Superior temporal gyrus (tissue), 1 donor: ENCODE measurements at regions not wholly inside any gene's neighbourhood (a gene's known extent, or its start where the extent isn't known, plus 50 kb on each side); places are given as distances from the start of the nearest gene placed in this dataset.
A peak's percentile ranks its signal among the peaks of the same experiment; 100 is the strongest.

ENCODE experiments used
- DNase-seq: peaks from one replicate; pipeline ENCODE4 v3.0.0-alpha.2; 2016; ENCODE audit errors: extremely low spot score

DNA sequence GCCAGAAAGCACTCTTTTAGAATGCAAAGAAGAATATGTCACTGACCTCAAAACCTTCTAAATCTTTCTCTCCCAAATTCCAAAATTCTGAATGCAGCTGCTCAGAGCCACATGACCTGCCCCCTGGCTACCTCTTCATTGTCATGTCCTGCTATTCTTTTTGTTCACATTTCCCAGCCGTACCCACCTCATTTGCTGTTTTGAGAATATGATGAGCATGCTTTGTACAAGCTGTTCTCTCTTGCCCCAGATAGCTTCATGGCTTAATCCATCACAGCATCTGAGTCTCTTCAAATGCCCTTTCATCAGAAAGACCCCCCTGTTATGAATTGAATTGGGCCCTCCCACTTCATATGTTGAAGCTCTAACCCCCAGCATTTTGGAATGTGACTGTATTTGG is 214.3 kb downstream of the KCNS3 start:
- DNase-seq: no peak

DNA sequence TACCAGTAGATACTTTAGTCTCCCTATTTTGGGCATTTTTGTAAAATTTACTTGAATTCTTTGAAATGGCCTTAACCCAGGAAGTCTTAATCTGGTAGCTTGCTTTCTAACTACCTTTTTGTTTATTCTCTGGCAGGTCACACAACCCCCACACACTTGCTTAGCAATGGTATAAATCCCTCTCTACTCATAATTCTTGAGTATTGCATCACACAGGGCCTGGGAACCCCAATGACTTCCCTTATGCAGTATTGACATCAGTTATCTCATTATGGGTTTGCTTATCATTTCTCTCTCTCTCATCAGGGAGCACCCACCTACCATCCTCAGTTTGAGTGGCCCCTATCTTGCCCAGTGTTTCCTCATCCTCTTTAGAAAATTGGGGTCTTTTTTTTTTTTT is 207.1 kb downstream of the KCNS3 start:
- no peak for DNase-seq

DNA sequence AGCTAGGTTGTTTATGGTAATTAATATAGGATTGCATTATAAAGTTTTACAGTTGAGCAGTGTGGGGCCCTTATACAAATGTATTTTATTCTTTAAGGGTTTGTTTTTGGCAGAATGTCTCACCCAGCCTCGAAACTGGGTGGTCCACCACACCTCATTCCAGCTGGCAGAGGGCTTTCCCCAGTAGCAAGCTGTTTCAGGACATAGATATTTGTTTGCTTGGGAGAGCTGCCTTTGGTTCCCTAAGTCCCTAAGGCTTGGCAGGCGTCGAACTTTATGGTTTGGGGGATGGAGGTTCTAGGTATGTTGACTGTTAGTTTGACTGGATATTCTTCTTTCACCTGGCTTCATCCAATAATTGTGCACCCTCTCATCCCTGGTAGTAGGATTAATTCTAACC is 205.9 kb downstream of the KCNS3 start:
- DNase-seq: no peak

DNA sequence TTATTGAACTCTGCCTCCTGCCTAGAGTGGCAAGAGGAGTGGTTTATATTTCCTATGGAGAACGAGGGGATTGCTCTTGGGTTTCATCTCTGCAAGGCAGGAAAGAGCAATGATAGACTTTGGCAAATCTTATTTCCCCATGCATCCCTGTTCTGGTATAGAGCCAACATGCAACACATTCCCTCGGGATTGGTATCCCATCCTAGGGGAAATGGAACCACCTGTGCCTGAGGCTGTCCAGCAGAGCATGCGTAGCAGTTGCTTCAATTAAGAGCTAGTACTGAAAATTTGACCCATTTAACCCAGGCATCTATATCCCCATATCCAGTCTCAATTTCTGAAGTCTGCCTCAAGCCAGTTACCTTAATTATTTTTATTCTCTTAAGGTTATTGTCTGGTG is 205.3 kb downstream of the KCNS3 start:
- no peak for DNase-seq

DNA sequence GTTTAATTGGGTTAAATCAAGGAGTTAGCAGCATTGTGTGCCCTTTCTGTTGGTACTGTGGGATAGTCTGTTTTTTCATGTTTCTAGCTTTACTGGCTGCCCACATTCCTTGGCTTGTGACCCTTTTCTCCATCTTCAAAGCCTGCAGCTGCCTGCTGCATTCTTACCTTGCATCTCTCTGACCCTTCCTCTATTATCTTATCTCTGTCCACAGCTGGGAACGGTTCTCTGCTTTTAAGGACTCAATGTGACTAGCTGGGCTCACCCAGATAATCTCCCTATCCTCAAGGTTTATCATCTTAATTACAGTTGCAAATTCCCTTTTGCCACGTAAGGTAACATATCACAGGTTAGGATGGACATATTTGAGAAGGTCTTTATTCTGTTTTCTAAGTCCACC is 199.7 kb downstream of the KCNS3 start:
- DNase-seq: no peak

DNA sequence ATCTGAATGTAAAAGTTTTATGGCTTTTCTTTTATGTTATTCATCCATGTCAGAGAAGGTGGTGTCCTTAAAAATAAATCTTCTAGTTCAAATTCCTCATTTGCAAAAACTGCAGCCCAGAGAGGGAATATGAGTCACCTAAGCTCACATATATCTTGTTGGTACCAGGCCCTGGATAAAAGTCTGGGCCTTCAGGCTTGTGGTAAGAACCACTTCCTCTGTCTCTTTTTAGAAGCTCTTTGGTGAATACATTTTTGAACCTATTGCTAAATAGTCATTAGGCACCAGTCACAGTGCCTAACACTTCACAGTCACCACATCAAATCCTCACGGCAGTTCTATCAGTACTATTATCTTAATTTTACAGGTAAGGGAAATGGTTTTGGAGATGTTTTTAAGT is 199.2 kb downstream of the KCNS3 start:
- DNase-seq: no peak

DNA sequence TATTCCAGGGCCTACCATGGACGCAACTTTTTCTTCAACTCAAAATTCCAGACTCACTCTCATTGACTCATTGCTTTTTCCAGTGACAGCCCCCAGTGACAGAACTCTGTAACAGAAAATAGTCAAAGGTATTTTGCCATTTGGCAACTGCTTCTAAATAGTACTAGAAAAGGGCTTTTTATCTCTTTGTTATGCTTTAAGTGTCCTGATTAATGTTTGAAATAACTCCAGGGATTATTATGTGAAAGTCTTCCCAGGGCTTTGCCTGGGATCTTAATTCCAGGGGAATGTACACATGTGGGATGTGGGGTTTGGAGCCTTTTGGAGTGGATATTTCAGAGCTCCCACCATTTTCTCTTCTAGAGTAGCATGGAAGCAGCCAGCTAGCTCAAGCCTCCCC is 198.8 kb downstream of the KCNS3 start:
- DNase-seq: no peak

DNA sequence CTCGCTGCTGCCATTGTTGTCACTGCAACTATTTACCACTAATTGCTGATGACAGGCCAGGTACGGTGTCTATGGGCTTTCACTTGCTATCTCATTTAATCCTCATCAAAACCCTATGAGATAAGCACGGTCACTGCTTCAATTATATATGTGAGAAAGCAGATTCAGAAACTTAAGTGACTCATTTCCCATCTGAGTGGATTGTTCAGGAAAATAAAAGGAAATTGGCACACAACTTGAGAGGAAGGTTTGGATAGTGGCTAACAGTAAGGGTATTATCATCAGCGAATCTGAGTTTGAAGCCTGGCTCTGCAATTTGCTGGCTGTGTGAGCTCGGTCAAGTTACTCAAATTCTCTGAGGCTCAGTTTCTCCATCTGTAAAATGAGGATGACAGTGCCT is 196.0 kb downstream of the KCNS3 start:
- no peak for DNase-seq

DNA sequence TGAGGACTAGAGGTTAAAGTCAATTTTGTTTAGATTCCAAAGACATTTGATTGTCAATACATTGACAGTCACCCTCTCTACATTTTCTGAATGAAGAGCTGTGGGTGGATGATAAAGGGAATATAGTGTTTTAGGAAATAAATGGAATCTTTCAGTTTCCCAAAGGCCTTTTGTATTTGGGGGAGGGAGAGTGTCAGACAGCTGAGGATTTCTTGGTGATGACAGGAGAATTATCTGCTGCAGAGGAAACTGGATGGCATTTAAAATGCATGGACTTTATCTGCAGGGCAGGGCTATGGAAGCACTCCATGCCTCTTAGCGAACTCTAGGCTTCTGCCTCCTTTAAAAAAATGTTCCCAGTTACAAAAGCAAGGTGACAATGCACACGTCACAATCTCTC is 195.1 kb downstream of the KCNS3 start:
- DNase-seq: no peak

DNA sequence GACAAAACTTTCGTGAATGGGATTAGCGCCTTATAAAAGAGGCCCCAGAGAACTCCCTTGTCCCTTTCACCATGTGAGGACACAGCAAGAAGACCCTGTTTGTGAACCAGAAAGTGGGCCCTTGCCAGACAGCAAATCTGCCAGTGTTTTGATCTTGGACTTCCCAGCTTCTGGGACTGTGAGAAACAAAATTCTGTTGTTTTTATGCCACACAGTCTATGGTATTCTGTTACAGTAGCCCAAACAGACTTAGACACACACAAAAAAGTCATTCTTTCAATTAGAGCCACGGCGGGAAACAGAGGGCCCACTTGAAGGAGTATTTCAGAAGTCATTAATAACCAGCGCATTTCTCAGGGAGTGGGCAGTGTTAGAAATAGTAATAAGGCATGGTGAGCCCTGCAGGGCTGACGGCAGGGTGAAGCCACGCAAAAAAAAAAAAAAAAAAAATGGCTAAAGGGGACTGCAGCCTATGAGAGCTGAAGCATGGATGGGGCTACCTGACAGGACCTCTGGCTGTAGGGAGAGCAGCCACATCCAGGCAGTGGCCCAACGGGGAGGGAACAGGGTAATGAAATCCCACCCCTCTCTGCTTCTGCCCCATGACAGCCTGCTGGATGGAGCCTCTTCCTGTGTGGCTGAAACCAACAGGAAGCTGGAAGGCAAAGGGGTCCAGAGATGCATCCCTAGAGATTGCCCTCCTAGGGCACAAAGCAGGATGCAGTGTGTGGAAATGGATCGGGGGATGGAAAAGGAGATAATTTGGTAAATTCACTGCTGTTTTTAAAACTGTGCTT is 189.3 kb downstream of the KCNS3 start:
- DNase-seq: no peak

DNA sequence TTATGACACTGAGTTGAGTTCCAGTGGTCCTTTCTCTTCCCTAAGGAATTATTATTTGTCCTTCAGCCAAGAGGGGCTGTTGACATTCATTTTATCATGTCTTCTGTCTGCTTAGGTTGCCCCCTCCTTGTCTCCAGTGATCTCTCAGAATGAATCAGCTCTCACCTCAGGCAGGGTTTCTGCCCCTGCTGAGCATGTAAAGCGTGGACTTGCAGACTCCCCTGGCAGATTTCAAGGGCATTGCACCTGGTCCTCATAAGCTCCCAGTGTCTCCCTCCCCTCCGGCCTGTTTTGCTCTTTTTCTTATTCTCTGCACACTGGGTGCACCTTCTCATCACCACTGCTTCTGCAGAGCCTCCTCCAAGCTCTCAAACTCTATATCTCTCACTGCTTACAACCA is 188.4 kb downstream of the KCNS3 start:
- no peak for DNase-seq

DNA sequence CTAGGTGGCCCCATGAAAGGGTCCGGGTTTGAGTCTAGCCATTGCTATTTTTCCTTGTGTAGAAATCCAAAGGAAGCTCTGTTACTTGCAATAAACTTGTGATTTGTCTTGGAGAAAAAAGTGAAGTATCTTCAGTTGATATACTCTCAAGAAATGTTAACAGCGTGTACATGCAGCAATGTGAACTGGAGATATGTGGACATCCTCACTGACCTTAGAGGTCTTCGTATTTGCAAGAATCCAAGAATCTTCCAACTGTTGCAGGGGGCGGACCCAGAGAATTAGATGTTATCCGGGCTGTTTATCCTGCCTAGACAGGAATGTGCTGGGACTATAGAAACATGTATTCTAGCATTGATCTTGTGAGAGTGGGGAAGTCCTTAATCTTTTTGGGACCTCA is 187.6 kb downstream of the KCNS3 start:
- no peak for DNase-seq

DNA sequence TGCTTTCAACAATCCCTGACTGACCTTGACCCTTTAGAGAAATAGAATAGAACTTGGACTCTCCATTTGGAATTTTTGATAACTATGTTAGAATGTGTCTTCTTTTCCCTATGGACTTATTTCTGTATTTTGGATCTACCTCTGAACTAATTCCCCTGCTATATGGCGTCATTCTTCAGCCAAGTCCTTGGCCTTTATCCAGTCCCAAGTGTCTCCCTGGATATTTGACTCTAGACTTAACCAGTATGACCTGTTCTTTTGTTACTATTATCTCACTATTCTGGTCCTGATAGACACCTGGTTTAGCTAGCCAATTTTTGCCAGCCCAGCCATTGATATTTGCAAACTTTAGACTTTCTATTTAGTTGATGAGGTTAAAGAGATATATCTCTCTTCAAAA is 186.8 kb downstream of the KCNS3 start:
- DNase-seq: no peak

DNA sequence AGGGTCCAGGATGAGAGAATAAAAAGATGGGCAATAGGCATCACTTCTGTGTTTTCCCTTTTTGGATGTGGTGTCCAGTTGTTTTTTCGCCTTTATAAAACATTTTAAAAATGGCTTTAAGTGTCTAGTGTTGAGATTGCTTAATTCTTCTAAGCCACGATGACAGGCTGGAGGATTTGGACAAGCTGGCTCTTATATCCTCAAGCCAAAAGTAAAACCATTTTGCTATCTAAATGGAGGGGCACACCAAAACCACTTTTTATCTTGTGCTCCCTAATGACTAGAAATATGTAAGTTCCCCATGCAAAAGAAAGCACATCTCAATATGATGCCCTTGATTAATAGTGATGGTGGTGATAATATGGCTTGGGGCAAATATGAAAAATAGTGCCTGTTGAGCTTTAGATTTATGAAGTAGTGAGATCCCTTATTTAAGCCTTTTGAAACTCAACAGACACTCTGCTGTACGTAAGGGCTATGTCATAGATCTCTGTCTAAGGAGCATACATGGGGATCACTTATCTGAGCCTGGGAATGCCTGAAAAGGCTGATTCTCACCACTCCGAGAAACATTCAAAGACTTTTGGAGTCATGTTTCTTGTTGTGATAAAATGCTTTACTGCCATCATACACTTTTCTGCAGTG is 185.5 kb downstream of the KCNS3 start:
- DNase-seq: no peak

DNA sequence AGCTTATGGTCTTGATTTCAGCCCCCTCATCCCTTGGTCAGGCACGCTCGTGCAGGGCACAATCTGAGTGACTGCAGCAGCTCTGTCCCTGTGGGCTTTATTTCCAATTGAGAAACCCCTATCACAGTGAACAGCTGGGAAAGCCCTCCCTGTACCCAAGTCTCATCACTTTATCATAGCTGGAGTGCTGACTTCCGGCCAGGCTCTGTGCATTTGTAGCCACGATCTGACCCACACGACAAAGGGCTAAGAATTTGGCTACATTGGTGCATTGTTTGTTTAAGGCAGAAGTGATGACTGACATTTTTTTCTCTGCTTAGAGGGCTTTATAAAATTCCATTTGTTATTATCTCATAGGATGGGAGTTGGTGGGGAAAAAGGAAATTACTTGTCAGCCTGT is 184.4 kb downstream of the KCNS3 start:
- DNase-seq: no peak

DNA sequence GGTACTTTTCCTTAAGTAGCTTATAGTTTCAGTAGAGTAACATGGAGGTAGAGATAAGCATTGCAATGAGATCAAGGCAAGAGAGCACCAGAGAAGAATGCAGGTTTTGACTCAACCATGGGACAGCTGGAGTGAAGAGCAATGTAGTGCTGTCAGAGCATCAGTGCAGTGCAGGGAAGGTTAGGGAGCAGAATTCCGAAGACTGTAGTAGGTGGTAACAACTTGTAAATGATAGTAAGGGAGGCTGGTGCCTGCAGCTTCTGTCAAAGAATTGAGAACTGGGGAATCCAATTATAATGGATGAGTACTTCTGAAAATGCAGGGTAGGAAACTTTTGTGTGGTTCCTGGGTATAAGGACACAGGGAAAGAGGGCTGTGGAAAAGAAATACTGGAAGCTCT is 183.2 kb downstream of the KCNS3 start:
- no peak for DNase-seq

DNA sequence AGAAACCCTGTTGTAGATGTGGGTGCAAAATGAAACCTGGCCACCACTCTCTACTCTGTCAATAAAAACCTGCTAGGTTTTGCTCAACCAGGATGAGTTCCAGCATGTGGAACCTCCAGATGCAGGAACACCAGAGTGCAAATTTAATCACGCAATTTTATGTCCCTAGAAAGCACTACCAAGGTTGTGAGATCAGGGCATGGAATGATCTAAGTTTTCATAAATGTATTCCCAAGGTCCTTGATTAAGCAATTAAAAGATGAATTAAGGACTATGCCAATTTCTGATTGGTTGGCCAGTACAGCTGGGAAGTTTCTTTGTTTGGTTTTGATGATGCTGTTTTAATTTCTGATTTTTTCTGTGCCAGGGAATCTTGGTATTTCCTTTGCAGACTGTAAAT is 179.2 kb downstream of the KCNS3 start:
- DNase-seq: no peak

DNA sequence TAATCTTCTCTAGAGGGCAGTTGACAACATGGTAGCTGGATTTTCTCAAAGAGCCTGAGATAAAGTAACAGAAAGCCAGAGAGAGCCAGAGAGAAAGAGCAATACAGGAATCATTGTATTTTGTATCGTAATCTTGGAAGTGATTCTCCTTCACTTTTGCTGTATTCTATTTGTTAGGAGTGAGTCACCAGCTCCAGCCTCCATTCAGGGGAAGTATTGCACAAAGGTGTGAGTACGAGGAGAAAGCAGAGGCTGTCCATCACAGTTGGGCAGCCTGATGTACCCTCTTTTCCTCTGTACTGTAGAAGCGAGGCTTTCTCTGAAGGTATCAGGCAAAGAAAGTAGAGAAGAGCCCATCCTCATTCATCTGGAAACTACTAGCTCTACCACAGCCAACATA is 176.8 kb downstream of the KCNS3 start:
- DNase-seq: no peak

DNA sequence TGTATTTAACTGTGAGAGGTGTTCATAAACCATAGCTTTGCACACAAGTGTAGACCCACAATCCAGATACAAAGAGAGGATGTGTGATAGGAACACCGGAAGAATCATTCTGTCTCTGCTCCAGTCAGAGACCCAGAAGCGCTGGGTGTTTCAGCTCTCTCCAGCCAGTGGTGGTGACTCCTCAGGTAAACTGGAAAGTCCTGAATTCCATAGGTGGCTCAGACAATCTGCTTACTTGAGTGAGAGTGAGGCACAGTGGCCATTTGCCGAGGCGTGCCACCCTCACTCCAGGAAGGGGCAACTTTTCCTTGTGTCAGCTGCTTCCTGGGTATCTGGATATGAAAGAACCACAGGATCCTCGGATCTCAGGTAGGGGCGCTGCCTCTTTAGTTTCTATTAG is 171.5 kb downstream of the KCNS3 start:
- no peak for DNase-seq

DNA sequence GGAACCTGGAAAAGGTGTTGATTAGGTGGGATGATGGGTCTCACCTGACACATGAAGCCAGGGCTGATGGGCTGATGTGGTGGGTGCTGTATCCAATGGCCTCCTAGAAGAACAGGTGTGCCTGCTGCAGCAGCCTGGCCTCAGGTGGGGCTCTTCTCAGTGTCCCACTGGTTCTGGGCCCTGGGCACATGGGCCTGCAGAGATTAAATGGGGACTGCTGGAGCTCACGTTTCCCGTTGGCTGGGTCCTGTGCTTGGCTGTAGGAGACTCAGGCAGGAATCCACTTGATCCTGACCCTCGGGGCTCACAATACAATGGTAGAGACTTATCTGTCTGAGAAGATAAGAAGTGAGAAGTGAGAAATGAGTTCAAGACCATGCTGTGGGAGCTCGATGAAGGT is 170.9 kb downstream of the KCNS3 start:
- DNase-seq: no peak

DNA sequence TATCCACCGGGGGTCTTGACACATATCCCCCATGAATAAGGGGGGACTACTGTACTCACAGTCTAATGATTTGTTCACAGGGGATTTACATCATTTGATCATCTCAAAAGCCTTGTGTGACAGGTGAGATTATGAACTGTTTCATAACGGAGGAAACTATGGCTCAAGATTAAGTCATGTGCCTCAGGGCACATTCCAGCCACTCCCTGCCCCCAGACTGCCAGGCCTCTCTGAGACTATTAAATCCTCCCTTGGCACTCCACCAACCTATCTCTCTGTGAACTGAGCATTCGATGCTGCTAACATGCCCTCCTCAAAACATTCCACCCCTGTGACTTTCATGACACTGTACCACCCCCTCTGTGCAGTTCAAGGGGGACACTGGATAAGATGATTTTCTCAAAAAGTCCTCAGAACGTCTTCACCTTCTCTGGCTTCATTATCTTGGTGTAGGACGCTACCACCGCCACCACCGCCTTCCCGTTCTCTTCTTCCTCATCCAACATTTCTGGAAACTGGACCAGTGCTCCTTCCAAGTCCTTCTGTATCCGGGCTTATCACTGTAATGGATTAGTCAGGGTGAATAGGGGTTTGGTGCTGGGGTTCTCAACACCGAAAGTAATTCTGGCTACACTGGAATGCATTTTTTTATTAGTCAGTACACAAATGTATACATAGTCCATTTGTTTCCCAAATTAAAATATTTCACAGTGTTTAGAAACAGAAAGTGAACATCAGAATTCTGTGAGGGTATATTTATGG is 169.6 kb downstream of the KCNS3 start:
- no peak for DNase-seq

DNA sequence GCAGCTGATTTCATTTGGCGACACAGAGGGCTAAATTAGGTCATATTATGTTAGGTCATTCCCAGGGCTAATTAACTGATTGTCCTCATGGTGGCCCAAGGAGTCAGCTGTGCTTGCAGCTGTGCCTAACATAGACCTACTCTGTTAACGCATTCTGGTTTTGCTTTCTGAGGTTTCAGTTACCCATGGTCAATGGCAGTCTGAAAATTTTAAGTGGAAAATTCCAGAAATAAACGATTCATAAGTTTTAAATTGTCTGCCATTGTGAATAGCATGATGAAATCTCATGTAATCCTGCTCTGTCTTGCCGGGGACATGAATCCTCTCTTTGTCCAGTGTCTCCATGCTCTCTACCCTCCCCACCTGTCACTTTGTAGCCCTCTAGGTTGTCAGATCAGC is 168.7 kb downstream of the KCNS3 start:
- peak; percentile 67 for DNase-seq
